GM10266 (cell line): ENCODE measurements at regions not wholly inside any gene's neighbourhood (a gene's known extent, or its start where the extent isn't known, plus 50 kb on each side); places are given as distances from the start of the nearest gene placed in this dataset.

ENCODE experiments used
- DNase-seq: peaks from one replicate; pipeline ENCODE4 v3.0.0; 2012; ENCODE audit errors: extremely low spot score
- CTCF ChIP-seq: IDR thresholded peaks from 2 replicates; pipeline ENCODE4 v1.5.1; 2012; ENCODE audit warnings: mild to moderate bottlenecking, low read depth; ENCODE audit not compliant: control insufficient read depth, insufficient read depth; ENCODE audit errors: missing control alignments

- no peak for TF ChIP-seq CTCF
- no peak for DNase-seq
These were observed 197.6 kb downstream of the KIT start for GRCh38 chr4:54855191-54855854.

GRCh38 chr4:54852602-54853001 lies 194.8 kb downstream of the KIT start:
- no peak for DNase-seq
- TF ChIP-seq CTCF, result no peak

GRCh38 chr4:54852054-54852453 lies 194.3 kb downstream of the KIT start:
- no peak for TF ChIP-seq CTCF

GRCh38 chr4:54844911-54845310 lies 187.2 kb downstream of the KIT start:
- TF ChIP-seq CTCF, result no peak
- no peak for DNase-seq

More at GRCh38 chr4:54852054-54852453, 194.3 kb downstream of the KIT start:
- DNase-seq, result no peak

- DNase-seq, result no peak
- no peak for TF ChIP-seq CTCF
These were observed 186.2 kb downstream of the KIT start for GRCh38 chr4:54843946-54844345.

- TF ChIP-seq CTCF, result no peak
- DNase-seq, result no peak
These were observed 185.3 kb downstream of the KIT start for GRCh38 chr4:54843106-54843505.

- no peak for DNase-seq
- no peak for TF ChIP-seq CTCF
These were observed 184.9 kb downstream of the KIT start for GRCh38 chr4:54842656-54843055.
